MCF 10A (cell line): ENCODE measurements at regions not wholly inside any gene's neighbourhood (a gene's known extent, or its start where the extent isn't known, plus 50 kb on each side); places are given as distances from the start of the nearest gene placed in this dataset.

ENCODE experiments used
- BruUV-seq: library from RNA; stranded (reverse); fragments of 400-500 nt; replicated peaks from 2 replicates; lab custom pipeline; 2021; lab: Mats Ljungman, UMichigan
- CTCF ChIA-PET: fragments of 300-600 bp; sonication (Branson Sonifier 250); formaldehyde crosslinking; extraction: SDS; loops from one replicate; lab custom pipeline; 2021; ENCODE audit warnings: antibody characterized with exemption, inconsistent platforms; lab: Yijun Ruan, JAX
- POLR2A ChIA-PET: fragments of 300-600, 350-650 bp; sonication (Branson Sonifier 250); formaldehyde crosslinking; extraction: SDS; loops from one replicate; lab custom pipeline; 2020; ENCODE audit warnings: antibody characterized with exemption, inconsistent platforms; lab: Yijun Ruan, JAX
- DNase-seq: peaks from one replicate; pipeline ENCODE4 v3.0.0-alpha.2; 2018; ENCODE audit not compliant: unreplicated experiment
- H3K27ac Mint-ChIP-seq: one replicate; pipeline ENCODE4 v1.8.0; 2022; ENCODE audit warnings: mild to moderate bottlenecking, low read depth, mixed read lengths; ENCODE audit not compliant: unreplicated experiment
- H3K27me3 Mint-ChIP-seq: one replicate; pipeline ENCODE4 v1.8.0; 2022; ENCODE audit warnings: mixed read lengths; ENCODE audit not compliant: insufficient read depth, unreplicated experiment
- H3K36me3 Mint-ChIP-seq: one replicate; pipeline ENCODE4 v1.8.0; 2022; ENCODE audit warnings: mild to moderate bottlenecking, moderate library complexity, mixed read lengths; ENCODE audit not compliant: insufficient read depth, unreplicated experiment
- H3K4me1 Mint-ChIP-seq: one replicate; pipeline ENCODE4 v1.8.0; 2022; ENCODE audit warnings: mixed read lengths; ENCODE audit not compliant: insufficient read depth, unreplicated experiment
- H3K4me3 Mint-ChIP-seq: one replicate; pipeline ENCODE4 v1.8.0; 2022; ENCODE audit warnings: mild to moderate bottlenecking, moderate library complexity, mixed read lengths; ENCODE audit not compliant: unreplicated experiment
- H3K9me3 Mint-ChIP-seq: one replicate; pipeline ENCODE4 v1.8.0; 2022; ENCODE audit warnings: mixed read lengths; ENCODE audit not compliant: unreplicated experiment
- CTCF ChIP-seq: fragments of 200-600 bp; IDR thresholded peaks from one replicate; pipeline ENCODE4 v1.8.0; 2022; ENCODE audit warnings: antibody characterized with exemption, mild to moderate bottlenecking; ENCODE audit not compliant: unreplicated experiment
- intact Hi-C: fragments of 100-400 bp; cut with micrococcal nuclease; formaldehyde crosslinking; loops from 2 replicates; pipeline ENCODE4 v1.14.1; 2022

GRCh38 chrX:10714531-10714930 is 94.1 kb upstream of the MID1 start:
- ChIA-PET POLR2A (interaction anchor here (0.6 kb wide), 1 partner anchor 280 kb away, joined by 6 read pairs; no protein-coding TSS in a partner anchor), CTCF (interaction anchor here (0.6 to 2.9 kb wide), 3 partner anchors 9 to 572 kb away, joined by 7 to 21 read pairs (median 14); no protein-coding TSS in a partner anchor)
- Mint-ChIP-seq H3K9me3 (peaks cover 6% of the 10 kb centered on the region), H3K4me1 (no peaks in the 10 kb centered on the region), H3K27ac (no peak overlapping the region), H3K4me3 (no peak overlapping the region), H3K36me3 (no peaks in the 10 kb centered on the region), H3K27me3 (peaks cover 46% of the 10 kb centered on the region)
- intact Hi-C loops: no loop called here
- DNase-seq: no peak
- no TSS peak for BruUV-seq
- TF ChIP-seq CTCF: no peak

- peak; percentile 57 for DNase-seq
- Mint-ChIP-seq H3K9me3 (no peaks in the 10 kb centered on the region), H3K27ac (no peak overlapping the region), H3K36me3 (no peaks in the 10 kb centered on the region), H3K27me3 (peaks cover 26% of the 10 kb centered on the region), H3K4me1 (no peaks in the 10 kb centered on the region), H3K4me3 (no peak overlapping the region)
- ChIA-PET CTCF (interaction anchor here (0.6 to 5.1 kb wide), 57 partner anchors 9 to 1888 kb away, joined by 3 to 147 read pairs (median 4); partner anchors contain the start of gene MID1), POLR2A (no interaction called here)
- peak; percentile 73 for TF ChIP-seq CTCF
- BruUV-seq: no TSS peak
- intact Hi-C loops: loop anchor here (1.0 to 5.0 kb wide), 5 partner anchors 46 to 533 kb away; no protein-coding TSS in a partner anchor
Measured at GRCh38 chrX:10722851-10723250, 102.5 kb upstream of the MID1 start.

GRCh38 chrX:10725071-10725470 is 104.7 kb upstream of the MID1 start:
- POLR2A ChIA-PET: interaction anchor here (1.0 to 1.5 kb wide), 2 partner anchors 44 to 376 kb away, joined by 4 read pairs; no protein-coding TSS in a partner anchor
- H3K36me3 Mint-ChIP-seq: no peaks in the 10 kb centered on the region
- no TSS peak for BruUV-seq
- no peak overlapping the region for H3K27ac Mint-ChIP-seq
- no peaks in the 10 kb centered on the region for H3K4me1 Mint-ChIP-seq
- no peak overlapping the region for H3K4me3 Mint-ChIP-seq
- H3K27me3 Mint-ChIP-seq: peaks cover 33% of the 10 kb centered on the region
- CTCF ChIA-PET: interaction anchor here (0.7 to 5.1 kb wide), 18 partner anchors 8 to 539 kb away, joined by 3 to 147 read pairs (median 5); no protein-coding TSS in a partner anchor
- intact Hi-C loops: loop anchor here (1.0 kb wide), 1 partner anchor 412 kb away; no protein-coding TSS in a partner anchor
- peak; percentile 51 for TF ChIP-seq CTCF
- no peaks in the 10 kb centered on the region for H3K9me3 Mint-ChIP-seq
- peak; percentile 22 for DNase-seq

- no peaks in the 10 kb centered on the region for H3K4me1 Mint-ChIP-seq
- CTCF ChIA-PET: interaction anchor here (0.6 to 5.0 kb wide), 7 partner anchors 19 to 1020 kb away, joined by 3 to 65 read pairs (median 3); no protein-coding TSS in a partner anchor
- H3K4me3 Mint-ChIP-seq: no peak overlapping the region
- H3K27ac Mint-ChIP-seq: no peak overlapping the region
- H3K27me3 Mint-ChIP-seq: peaks cover 33% of the 10 kb centered on the region
- POLR2A ChIA-PET: no interaction called here
- intact Hi-C loops: no loop called here
- no peaks in the 10 kb centered on the region for H3K9me3 Mint-ChIP-seq
- BruUV-seq: no TSS peak
- no peak for TF ChIP-seq CTCF
- H3K36me3 Mint-ChIP-seq: no peaks in the 10 kb centered on the region
- no peak for DNase-seq
Measured at GRCh38 chrX:10726647-10727046, 106.3 kb upstream of the MID1 start.
